H9 (cell line): ENCODE measurements at regions not wholly inside any gene's neighbourhood (a gene's known extent, or its start where the extent isn't known, plus 50 kb on each side); places are given as distances from the start of the nearest gene placed in this dataset.

Source experiments
- DNase-seq: peaks from one replicate; pipeline ENCODE4 v3.0.0-alpha.2; 2017
- H2AFZ ChIP-seq: one replicate; pipeline ENCODE4 v1.6.1; 2013; ENCODE audit warnings: mild to moderate bottlenecking, low read length, control low read depth, moderate library complexity
- H2AK5ac ChIP-seq: 2 replicates; pipeline ENCODE4 v1.6.1; 2013; ENCODE audit warnings: low read length, control low read depth, mixed read lengths; ENCODE audit not compliant: insufficient read length
- H2BK120ac ChIP-seq: one replicate; pipeline ENCODE4 v1.6.1; 2013; ENCODE audit warnings: low read depth, mild to moderate bottlenecking, low read length, control low read depth, inconsistent platforms; ENCODE audit not compliant: poor library complexity, severe bottlenecking
- H2BK12ac ChIP-seq: 2 replicates; pipeline ENCODE4 v1.6.1; 2013; ENCODE audit warnings: low read length, control low read depth, mixed read lengths, low read depth; ENCODE audit not compliant: insufficient read length
- H2BK15ac ChIP-seq: 2 replicates; pipeline ENCODE4 v1.6.1; 2013; ENCODE audit warnings: low read depth, low read length, control low read depth
- H2BK20ac ChIP-seq: one replicate; pipeline ENCODE4 v1.6.1; 2013; ENCODE audit warnings: low read depth, mild to moderate bottlenecking, low read length, control low read depth, inconsistent platforms; ENCODE audit not compliant: poor library complexity, severe bottlenecking
- H2BK5ac ChIP-seq: 2 replicates; pipeline ENCODE4 v1.6.1; 2013; ENCODE audit warnings: low read length, control low read depth, mixed read lengths; ENCODE audit not compliant: insufficient read length
- H3K14ac ChIP-seq: 2 replicates; pipeline ENCODE4 v1.6.1; 2013; ENCODE audit warnings: low read length, control low read depth; ENCODE audit not compliant: insufficient read depth
- H3K18ac ChIP-seq: 2 replicates; pipeline ENCODE4 v1.6.1; 2013; ENCODE audit warnings: low read depth, mild to moderate bottlenecking, mixed read lengths, low read length, control low read depth; ENCODE audit not compliant: insufficient read length
- H3K23ac ChIP-seq: 2 replicates; pipeline ENCODE4 v1.6.1; 2013; ENCODE audit warnings: low read length, control low read depth, mixed read lengths, low read depth; ENCODE audit not compliant: insufficient read length
- H3K23me2 ChIP-seq: 2 replicates; pipeline ENCODE4 v1.6.1; 2013; ENCODE audit warnings: low read depth, mild to moderate bottlenecking, mixed read lengths, low read length, control low read depth; ENCODE audit not compliant: insufficient read length, poor library complexity, severe bottlenecking
- H3K27ac ChIP-seq: 2 replicates; pipeline ENCODE4 v1.5.1; 2013; ENCODE audit warnings: low read length, control low read depth, mixed read lengths, low read depth; ENCODE audit not compliant: insufficient read length
- H3K27me3 ChIP-seq: 2 replicates; pipeline ENCODE4 v1.6.1; 2013; ENCODE audit warnings: low read length, control low read depth, inconsistent platforms; ENCODE audit not compliant: insufficient read depth
- H3K4ac ChIP-seq: 2 replicates; pipeline ENCODE4 v1.6.1; 2013; ENCODE audit warnings: low read depth, mild to moderate bottlenecking, control low read depth, inconsistent platforms, low read length, moderate library complexity
- H3K4me1 ChIP-seq: 2 replicates; pipeline ENCODE4 v1.6.1; 2013; ENCODE audit warnings: low read length, control low read depth, inconsistent platforms; ENCODE audit not compliant: insufficient read depth
- H3K4me2 ChIP-seq: 2 replicates; pipeline ENCODE4 v1.6.1; 2013; ENCODE audit warnings: low read length, control low read depth, mixed read lengths; ENCODE audit not compliant: insufficient read length, insufficient read depth
- H3K56ac ChIP-seq: 2 replicates; pipeline ENCODE4 v1.6.1; 2013; ENCODE audit warnings: low read depth, mild to moderate bottlenecking, mixed read lengths, low read length, control low read depth; ENCODE audit not compliant: insufficient read length
- H3K79me1 ChIP-seq: 2 replicates; pipeline ENCODE4 v1.6.1; 2013; ENCODE audit warnings: low read depth, mild to moderate bottlenecking, moderate library complexity, low read length, control low read depth, inconsistent platforms; ENCODE audit not compliant: insufficient read depth, poor library complexity, severe bottlenecking
- H3K79me2 ChIP-seq: 2 replicates; pipeline ENCODE4 v1.6.1; 2013; ENCODE audit warnings: low read length, control low read depth, inconsistent platforms; ENCODE audit not compliant: insufficient read depth
- H3K9ac ChIP-seq: 2 replicates; pipeline ENCODE4 v1.6.1; 2013; ENCODE audit warnings: low read length, control low read depth, mixed read lengths; ENCODE audit not compliant: insufficient read length; ENCODE audit errors: extremely low read depth
- H3K9me3 ChIP-seq: one replicate; pipeline ENCODE4 v1.6.1; 2013; ENCODE audit warnings: low read depth, low read length, inconsistent platforms; ENCODE audit not compliant: control insufficient read depth
- H3T11ph ChIP-seq: one replicate; pipeline ENCODE4 v1.6.1; 2013; ENCODE audit warnings: mild to moderate bottlenecking, low read length, control low read depth, inconsistent platforms
- H4K20me1 ChIP-seq: one replicate; pipeline ENCODE4 v1.6.1; 2013; ENCODE audit not compliant: control insufficient read depth, insufficient read length, insufficient read depth
- H4K5ac ChIP-seq: 2 replicates; pipeline ENCODE4 v1.6.1; 2013; ENCODE audit warnings: low read depth, mild to moderate bottlenecking, mixed read lengths, low read length, control low read depth; ENCODE audit not compliant: insufficient read length
- H4K8ac ChIP-seq: replicated peaks from 2 replicates; pipeline ENCODE4 v1.6.1; 2013; ENCODE audit warnings: low read length, control low read depth, mixed read lengths, low read depth; ENCODE audit not compliant: insufficient read length
- H4K91ac ChIP-seq: 2 replicates; pipeline ENCODE4 v1.6.1; 2013; ENCODE audit warnings: low read depth, mild to moderate bottlenecking, moderate library complexity, mixed read lengths, low read length, control low read depth; ENCODE audit not compliant: insufficient read length
- H3K27ac Mint-ChIP-seq, 3 experiments: 2 replicates in 2 of 3; 3 replicates in 1 of 3; pipeline ENCODE4 v1.8.0; 2020 to 2021; ENCODE audit warnings: mixed read lengths in 3 of 3, mild to moderate bottlenecking in 1 of 3, moderate library complexity in 1 of 3
- H3K27me3 Mint-ChIP-seq: 2 replicates; pipeline ENCODE4 v1.8.0; 2021; ENCODE audit warnings: low read depth, mild to moderate bottlenecking, moderate library complexity, mixed read lengths
- H3K36me3 Mint-ChIP-seq, 3 experiments: 2 replicates in 2 of 3; 3 replicates in 1 of 3; pipeline ENCODE4 v1.8.0; 2020 to 2021; ENCODE audit warnings: low read depth in 3 of 3, mixed read lengths in 3 of 3; ENCODE audit not compliant: insufficient read depth in 1 of 3
- H3K4me1 Mint-ChIP-seq, 2 experiments: 2 replicates each; pipeline ENCODE4 v1.8.0; 2020; ENCODE audit warnings: mixed read lengths in 2 of 2
- H3K4me3 Mint-ChIP-seq, 2 experiments: 2 replicates in 1 of 2; 3 replicates in 1 of 2; pipeline ENCODE4 v1.8.0; 2020 to 2021; ENCODE audit warnings: mild to moderate bottlenecking in 2 of 2, mixed read lengths in 2 of 2, moderate library complexity in 1 of 2
- H3K9me3 Mint-ChIP-seq, 2 experiments: 2 replicates in 1 of 2; 3 replicates in 1 of 2; pipeline ENCODE4 v1.8.0; 2020; ENCODE audit warnings: mild to moderate bottlenecking in 2 of 2, mixed read lengths in 2 of 2, moderate library complexity in 1 of 2
- CTCF ChIP-seq: fragments of 200-600 bp; sonication (generic); conservative IDR thresholded peaks from 3 replicates; pipeline ENCODE4 v1.8.0; 2021; ENCODE audit warnings: antibody characterized with exemption, mild to moderate bottlenecking

GRCh38 chr1:229710746-229711145 lies 84.7 kb downstream of the URB2 start:
- Histone ChIP-seq H2BK20ac (no peak overlapping the region), H3K4me2 (no peak overlapping the region), H2AK5ac (no peak overlapping the region), H3K79me1 (no peaks in the 10 kb centered on the region), H2BK12ac (no peak overlapping the region), H4K5ac (no peak overlapping the region), H2BK5ac (no peak overlapping the region), H3K14ac (no peak overlapping the region), H3K9ac (no peak overlapping the region), H3K27ac (no peak overlapping the region), H3K27me3 (no peaks in the 10 kb centered on the region), H3K18ac (no peak overlapping the region), H4K20me1 (no peaks in the 10 kb centered on the region), H3K56ac (no peak overlapping the region), H2AFZ (peak overlapping the region; percentile 60), H3K9me3 (no peaks in the 10 kb centered on the region), H4K91ac (no peak overlapping the region), H3K23ac (no peak overlapping the region), H2BK15ac (no peak overlapping the region), H3K4me1 (0 out of 2 replicates have a peak, but pooled peaks cover 2% of the 10 kb centered on the region), H3K79me2 (no peaks in the 10 kb centered on the region), H2BK120ac (no peak overlapping the region), H3K23me2 (no peaks in the 10 kb centered on the region), H3K4ac (no peak overlapping the region), H3T11ph (no peak overlapping the region), H4K8ac (no peak overlapping the region)
- Mint-ChIP-seq H3K36me3 (peaks cover 20 to 35% (median 26%) of the 10 kb centered on the region in 3 experiments), H3K4me1 (peaks cover 27 to 46% of the 10 kb centered on the region in 2 experiments), H3K4me3 (no peak overlapping the region), H3K27ac (peak overlapping the region; percentile 31 to 93 (median 80); a peak in 5 of 7 replicates), H3K27me3 (no peaks in the 10 kb centered on the region; the same call in 1 of the 2 replicates), H3K9me3 (peaks cover 24 to 27% of the 10 kb centered on the region in 2 experiments)
- DNase-seq, result no peak
- peak; percentile 38; the same call in 2 of the 3 replicates for TF ChIP-seq CTCF
